ENCODE measurements at regions not wholly inside any gene's neighbourhood (a gene's known extent, or its start where the extent isn't known, plus 50 kb on each side); places are given as distances from the start of the nearest gene placed in this dataset.

- no peak for TF ChIP-seq CTCF (conservative IDR thresholded peaks at IDR 0.05)
- H3K36me3 Mint-ChIP-seq: no peaks in the 10 kb centered on the region
- H3K27ac Mint-ChIP-seq: no peak overlapping the region
- no peak overlapping the region for H3K4me3 Mint-ChIP-seq
- DNase-seq (ENCODE audit: extremely low spot score, unreplicated experiment): no peak
- H3K4me1 Mint-ChIP-seq (ENCODE audit: unreplicated experiment): no peaks in the 10 kb centered on the region
- H3K27me3 Mint-ChIP-seq: no peaks in the 10 kb centered on the region
- H3K9me3 Mint-ChIP-seq: no peaks in the 10 kb centered on the region
Observed at GRCh38 chr5:94082405-94082804, 341.0 kb upstream of the POU5F2 start.

DNA sequence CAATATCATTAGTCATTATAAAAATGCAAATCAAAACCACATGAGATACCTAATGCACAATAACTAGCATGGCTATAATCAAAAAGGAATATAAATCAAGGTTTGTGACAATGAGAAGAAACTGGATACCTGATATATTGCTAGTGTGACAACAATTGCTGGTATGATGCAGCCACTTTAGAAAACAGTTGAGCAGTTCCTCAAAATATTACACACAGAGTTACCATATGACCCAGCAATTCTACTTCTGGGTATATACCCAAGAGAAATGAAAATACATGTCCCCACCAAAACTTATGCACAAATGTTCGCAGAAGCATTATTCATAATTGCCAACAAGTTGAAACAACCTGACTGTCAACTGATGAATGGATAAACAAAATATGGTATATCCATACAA lies 339.7 kb upstream of the POU5F2 start:
- DNase-seq (ENCODE audit: extremely low spot score, unreplicated experiment): no peak
- H3K4me1 Mint-ChIP-seq (ENCODE audit: unreplicated experiment): no peaks in the 10 kb centered on the region
- no peak overlapping the region for H3K4me3 Mint-ChIP-seq
- no peaks in the 10 kb centered on the region for H3K27me3 Mint-ChIP-seq
- no peak for TF ChIP-seq CTCF (conservative IDR thresholded peaks at IDR 0.05)
- no peaks in the 10 kb centered on the region for H3K9me3 Mint-ChIP-seq
- no peak overlapping the region for H3K27ac Mint-ChIP-seq
- H3K36me3 Mint-ChIP-seq: no peaks in the 10 kb centered on the region

- Mint-ChIP-seq H3K9me3 (no peaks in the 10 kb centered on the region), H3K4me1 (ENCODE audit: unreplicated experiment) (no peaks in the 10 kb centered on the region), H3K4me3 (no peak overlapping the region), H3K27ac (no peak overlapping the region), H3K27me3 (no peaks in the 10 kb centered on the region), H3K36me3 (no peaks in the 10 kb centered on the region)
- TF ChIP-seq CTCF (conservative IDR thresholded peaks at IDR 0.05): no peak
- no peak for DNase-seq (ENCODE audit: extremely low spot score, unreplicated experiment)
Observed at GRCh38 chr5:94080390-94080789, 339.0 kb upstream of the POU5F2 start.

GRCh38 chr5:94072116-94072515 lies 330.7 kb upstream of the POU5F2 start:
- Mint-ChIP-seq H3K27me3 (no peaks in the 10 kb centered on the region), H3K36me3 (peaks cover 3% of the 10 kb centered on the region), H3K9me3 (peaks cover under 1% of the 10 kb centered on the region), H3K4me1 (ENCODE audit: unreplicated experiment) (no peaks in the 10 kb centered on the region), H3K4me3 (no peak overlapping the region), H3K27ac (no peak overlapping the region)
- TF ChIP-seq CTCF (conservative IDR thresholded peaks at IDR 0.05): no peak
- DNase-seq (ENCODE audit: extremely low spot score, unreplicated experiment): no peak

DNA sequence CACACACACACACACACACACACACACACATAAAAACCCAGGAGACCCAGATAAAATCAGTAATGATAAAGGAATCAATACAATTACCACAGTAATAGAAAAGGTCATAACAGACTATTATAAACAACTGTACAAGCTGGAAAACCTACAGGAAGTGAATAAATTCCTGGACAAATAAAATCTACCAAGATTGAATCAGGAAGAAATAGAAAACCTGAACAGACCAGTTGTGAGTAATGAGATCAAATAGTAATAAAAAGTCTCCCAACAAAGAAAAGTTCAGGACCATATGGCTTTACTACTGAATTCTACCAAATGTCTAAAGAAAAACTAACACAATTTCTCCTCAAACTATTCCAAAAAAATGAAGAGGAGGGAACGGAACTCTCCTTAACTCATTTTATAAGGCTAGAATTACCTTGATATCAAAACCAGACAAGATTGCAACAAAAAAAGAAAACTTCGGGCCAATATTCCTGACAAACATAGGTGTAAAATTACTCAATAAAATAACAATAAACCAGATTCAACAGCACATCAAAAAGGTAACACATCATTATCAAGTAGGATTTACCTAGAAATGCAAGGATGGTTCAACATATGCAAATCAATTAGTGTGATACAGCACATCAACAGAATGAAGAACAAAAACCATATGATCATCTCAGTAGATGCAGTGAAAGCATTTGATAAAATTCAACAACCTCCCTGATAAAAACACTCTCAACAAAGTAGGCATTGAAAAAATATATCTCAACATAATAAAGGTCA lies 325.2 kb upstream of the POU5F2 start:
- Mint-ChIP-seq H3K4me1 (ENCODE audit: unreplicated experiment) (no peaks in the 10 kb centered on the region), H3K27ac (no peak overlapping the region), H3K36me3 (peaks cover 21% of the 10 kb centered on the region), H3K27me3 (no peaks in the 10 kb centered on the region), H3K9me3 (peaks cover 18% of the 10 kb centered on the region), H3K4me3 (no peak overlapping the region)
- no peak for TF ChIP-seq CTCF (conservative IDR thresholded peaks at IDR 0.05)
- no peak for DNase-seq (ENCODE audit: extremely low spot score, unreplicated experiment)
